HepG2 (cell line): ENCODE measurements at regions not wholly inside any gene's neighbourhood (a gene's known extent, or its start where the extent isn't known, plus 50 kb on each side); places are given as distances from the start of the nearest gene placed in this dataset.
A peak's percentile ranks its signal among the peaks of the same experiment; 100 is the strongest.

Experiments used
- ESRRA ChIP-seq: sonication (generic); formaldehyde crosslinking; IDR thresholded peaks from 2 replicates; pipeline ENCODE4 v1.5.1; 2020; ENCODE audit warnings: mild to moderate bottlenecking, low read depth, missing genetic modification reagents
- MEIS2 ChIP-seq: sonication (generic); formaldehyde crosslinking; IDR thresholded peaks from 2 replicates; pipeline ENCODE4 v1.9.0; 2021; ENCODE audit warnings: mild to moderate bottlenecking, missing genetic modification reagents
- PRPF4 ChIP-seq: fragments of 200-400 bp; formaldehyde crosslinking; IDR thresholded peaks from 2 replicates; pipeline ENCODE4 v1.6.1; 2016; ENCODE audit warnings: low read length, low read depth; ENCODE audit not compliant: poor library complexity, severe bottlenecking
- SIN3B ChIP-seq: fragments of 150-350 bp; IDR thresholded peaks from 2 replicates; pipeline ENCODE4 v1.6.1; 2014; ENCODE audit warnings: low read length
- SNAPC2 ChIP-seq: sonication (generic); formaldehyde crosslinking; IDR thresholded peaks from 2 replicates; pipeline ENCODE4 v1.8.1; 2022; ENCODE audit warnings: mild to moderate bottlenecking, missing genetic modification reagents
- TP53 ChIP-seq: sonication (generic); formaldehyde crosslinking; conservative IDR thresholded peaks from 2 replicates; pipeline ENCODE4 v1.4.0; 2020; ENCODE audit warnings: missing genetic modification reagents
- U2AF1 ChIP-seq: fragments of 200-400 bp; formaldehyde crosslinking; optimal IDR thresholded peaks from 2 replicates; pipeline ENCODE3; 2017; ENCODE audit warnings: mild to moderate bottlenecking, low read depth, low read length
- ZBTB49 ChIP-seq: sonication (generic); formaldehyde crosslinking; IDR thresholded peaks from 2 replicates; pipeline ENCODE4 v1.4.0; 2020; ENCODE audit warnings: missing genetic modification reagents, borderline replicate concordance
- ZBTB8A ChIP-seq: sonication (generic); formaldehyde crosslinking; IDR thresholded peaks from 2 replicates; pipeline ENCODE4 v1.4.0; 2020; ENCODE audit warnings: mild to moderate bottlenecking, low read depth, missing genetic modification reagents, borderline replicate concordance
- ZKSCAN5 ChIP-seq: sonication (generic); formaldehyde crosslinking; IDR thresholded peaks from 2 replicates; pipeline ENCODE4 v1.5.1; 2020; ENCODE audit warnings: mild to moderate bottlenecking, missing genetic modification reagents
- ZNF17 ChIP-seq: sonication (generic); formaldehyde crosslinking; IDR thresholded peaks from 2 replicates; pipeline ENCODE4 v1.5.0; 2020; ENCODE audit warnings: mild to moderate bottlenecking, missing genetic modification reagents
- ZNF318 ChIP-seq: sonication (generic); formaldehyde crosslinking; IDR thresholded peaks from 2 replicates; pipeline ENCODE4 v1.4.0; 2020; ENCODE audit warnings: mild to moderate bottlenecking, missing genetic modification reagents
- ZNF549 ChIP-seq: sonication (generic); formaldehyde crosslinking; IDR thresholded peaks from 2 replicates; pipeline ENCODE4 v1.5.0; 2020; ENCODE audit warnings: missing genetic modification reagents
- ZNF615 ChIP-seq: sonication (generic); formaldehyde crosslinking; IDR thresholded peaks from 2 replicates; pipeline ENCODE4 v1.5.0; 2020; ENCODE audit warnings: mild to moderate bottlenecking, missing genetic modification reagents, borderline replicate concordance
- ZNF761 ChIP-seq: sonication (generic); formaldehyde crosslinking; conservative IDR thresholded peaks from 2 replicates; pipeline ENCODE4 v1.4.0; 2020; ENCODE audit warnings: mild to moderate bottlenecking, missing genetic modification reagents
- ZNF879 ChIP-seq: sonication (generic); formaldehyde crosslinking; IDR thresholded peaks from 2 replicates; pipeline ENCODE4 v1.8.1; 2023; ENCODE audit warnings: missing genetic modification reagents
- TF ChIP-seq, protein P1 (sequence below): sonication (generic); formaldehyde crosslinking; IDR thresholded peaks from 2 replicates; pipeline ENCODE4 v1.8.1; 2023; ENCODE audit warnings: missing genetic modification reagents, mild to moderate bottlenecking, borderline replicate concordance

GRCh38 chr3:8443829-8444791 is 57.5 kb upstream of the LMCD1 start (continued):
- TF ChIP-seq ZBTB49 (no peak), SIN3B (no peak), ZNF761 (CRISPR knock-in tag) (no peak), ZNF549 (CRISPR knock-in tag) (no peak), ZNF615 (no peak), ZNF879 (no peak), ZNF17 (CRISPR knock-in tag) (no peak), ZNF318 (CRISPR knock-in tag) (no peak), ZKSCAN5 (CRISPR knock-in tag) (no peak), TP53 (CRISPR knock-in tag) (peak; percentile 84), PRPF4 (no peak), U2AF1 (no peak), ZBTB8A (CRISPR knock-in tag) (no peak), MEIS2 (CRISPR knock-in tag) (peak; percentile 82), SNAPC2 (CRISPR knock-in tag) (no peak), ESRRA (CRISPR knock-in tag) (peak; percentile 53; the same call in 1 of the 2 replicates)
- TF ChIP-seq, protein P1, sequence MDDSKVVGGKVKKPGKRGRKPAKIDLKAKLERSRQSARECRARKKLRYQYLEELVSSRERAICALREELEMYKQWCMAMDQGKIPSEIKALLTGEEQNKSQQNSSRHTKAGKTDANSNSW, result no peak
